ENCODE measurements at regions not wholly inside any gene's neighbourhood (a gene's known extent, or its start where the extent isn't known, plus 50 kb on each side); places are given as distances from the start of the nearest gene placed in this dataset.

DNA sequence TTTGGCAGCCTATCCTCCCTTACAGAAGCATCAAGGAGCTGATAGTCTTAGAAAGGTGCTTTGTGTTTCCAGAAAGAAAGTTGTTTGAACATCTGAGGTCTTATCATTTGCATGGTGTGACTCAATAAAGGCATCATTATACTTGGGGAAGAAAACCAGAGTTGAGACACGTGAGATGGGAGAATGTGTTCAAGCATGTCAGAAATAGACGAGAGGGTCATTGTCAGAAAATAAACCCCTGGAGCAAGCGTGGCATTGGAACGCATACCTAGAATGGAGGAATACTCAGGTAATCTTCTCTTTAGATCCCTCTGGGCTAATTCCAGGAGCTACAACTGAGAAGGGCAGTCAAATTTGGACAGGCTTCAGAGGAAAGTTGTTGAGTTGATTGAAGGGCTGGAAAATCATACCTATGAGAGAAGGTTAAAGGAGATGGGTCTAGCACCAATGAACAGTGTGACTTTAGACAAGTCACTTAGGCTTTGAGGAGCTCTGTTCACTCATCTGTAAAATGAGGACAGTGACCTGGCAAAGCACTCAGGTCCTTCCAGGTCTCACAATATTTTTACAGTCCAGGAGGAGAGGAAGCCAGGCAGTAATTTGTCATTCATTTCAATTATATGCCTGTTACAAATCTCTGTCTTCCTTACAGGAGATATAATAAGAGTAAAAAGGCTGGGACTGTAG lies 101.3 kb upstream of the C1orf21 start:
- DNase-seq, result no peak

- DNase-seq, result peak; percentile 92
Observed at GRCh38 chr1:184287001-184287400, 99.8 kb upstream of the C1orf21 start.

GRCh38 chr1:184289825-184290550 lies 96.8 kb upstream of the C1orf21 start:
- peak; percentile 78 for DNase-seq

GRCh38 chr1:184291701-184292100 lies 95.1 kb upstream of the C1orf21 start:
- no peak for DNase-seq

GRCh38 chr1:184292101-184292500 lies 94.7 kb upstream of the C1orf21 start:
- DNase-seq, result no peak

GRCh38 chr1:184294101-184294500 lies 92.7 kb upstream of the C1orf21 start:
- DNase-seq, result no peak

GRCh38 chr1:184296466-184297243 lies 90.2 kb upstream of the C1orf21 start:
- no peak for DNase-seq

DNA sequence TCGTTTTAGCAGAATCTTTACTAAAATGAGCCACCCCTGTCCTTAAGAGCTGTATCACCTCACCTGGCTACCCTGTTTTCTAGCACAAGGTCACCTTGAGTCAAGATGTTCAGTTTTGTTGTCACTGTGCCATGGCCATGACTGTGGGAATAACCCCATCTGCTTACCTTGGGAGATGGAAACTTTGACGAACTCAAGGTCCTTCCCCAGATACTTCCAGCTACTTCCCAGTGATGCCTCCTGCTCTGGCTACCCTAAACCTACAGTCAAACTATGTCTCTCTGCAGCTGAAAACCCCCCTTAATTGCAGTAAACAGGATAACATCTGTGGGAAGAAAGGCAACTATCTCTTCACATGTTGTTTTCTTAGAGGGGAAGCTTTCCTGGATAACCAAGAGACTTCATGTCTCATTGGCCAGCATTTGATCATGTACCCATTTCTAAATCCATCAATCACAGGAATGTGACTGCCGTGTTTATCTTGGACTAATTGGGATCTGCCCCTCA lies 89.5 kb upstream of the C1orf21 start:
- DNase-seq, result no peak

DNA sequence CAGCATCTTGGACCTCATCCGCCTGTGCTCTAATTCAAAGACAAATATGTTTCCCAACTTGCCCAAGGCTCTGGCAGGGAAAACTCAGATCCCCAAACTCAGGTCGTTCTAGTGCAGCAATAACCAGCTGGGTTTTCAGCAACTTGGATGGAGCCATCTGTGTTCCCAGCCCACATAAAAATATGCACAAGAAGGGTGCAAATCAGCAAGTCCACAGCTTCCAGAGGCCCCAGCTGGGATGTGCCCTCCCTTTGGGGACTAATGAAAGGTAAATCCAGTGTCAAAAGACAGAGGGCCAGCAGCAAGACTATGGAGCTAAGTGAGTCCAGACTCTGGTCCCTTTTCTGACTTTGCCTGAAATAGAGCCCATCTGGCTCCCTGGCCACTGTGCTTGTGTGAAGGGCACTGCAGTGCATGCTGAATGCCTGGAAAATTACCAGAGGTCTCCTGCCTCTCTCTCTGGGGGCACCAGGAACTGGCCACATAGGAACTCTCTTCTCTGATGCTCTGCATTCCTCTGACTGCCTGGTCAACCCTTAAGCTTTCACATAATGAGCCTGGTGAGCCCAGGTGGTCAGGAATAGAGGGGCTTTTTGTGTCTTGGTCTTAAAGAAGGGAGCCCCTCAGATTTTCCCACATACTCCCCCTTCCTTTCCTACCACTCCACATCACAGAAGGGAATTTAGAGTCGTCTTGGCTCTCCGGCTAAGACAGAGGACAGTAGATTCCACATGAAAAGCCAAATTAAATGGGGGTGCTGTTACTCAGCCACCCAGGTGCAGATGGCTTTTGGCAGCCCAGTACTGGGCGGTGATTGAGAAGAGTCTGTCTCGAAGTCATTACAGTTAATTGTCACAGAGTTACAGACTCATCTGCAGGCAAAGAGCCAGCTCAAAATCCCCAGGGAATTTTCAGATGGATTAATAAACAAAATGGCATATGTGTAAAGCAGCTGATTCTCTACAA lies 88.1 kb upstream of the C1orf21 start:
- no peak for DNase-seq

DNA sequence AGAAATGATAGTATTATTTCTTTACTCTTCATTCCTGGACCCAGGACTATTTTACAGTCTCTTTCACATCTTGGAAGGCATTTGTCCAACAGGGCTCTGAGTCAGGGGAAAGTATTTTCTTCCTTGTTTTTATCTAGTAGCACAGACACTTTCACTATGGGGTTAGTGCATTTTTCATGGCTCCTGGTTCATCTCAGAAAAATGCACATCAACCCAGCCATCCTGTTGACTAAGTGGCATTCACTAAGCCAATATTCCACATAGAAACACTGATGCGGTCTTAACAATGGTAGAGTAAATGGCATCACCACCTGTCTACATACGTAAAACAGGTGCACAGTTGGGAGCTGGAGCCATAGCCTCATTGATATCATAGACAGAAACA lies 87.4 kb upstream of the C1orf21 start:
- DNase-seq, result peak; percentile 23

GRCh38 chr1:184299796-184300195 lies 87.0 kb upstream of the C1orf21 start:
- no peak for DNase-seq

- no peak for DNase-seq
Observed at GRCh38 chr1:184300446-184300845, 86.4 kb upstream of the C1orf21 start.

DNA sequence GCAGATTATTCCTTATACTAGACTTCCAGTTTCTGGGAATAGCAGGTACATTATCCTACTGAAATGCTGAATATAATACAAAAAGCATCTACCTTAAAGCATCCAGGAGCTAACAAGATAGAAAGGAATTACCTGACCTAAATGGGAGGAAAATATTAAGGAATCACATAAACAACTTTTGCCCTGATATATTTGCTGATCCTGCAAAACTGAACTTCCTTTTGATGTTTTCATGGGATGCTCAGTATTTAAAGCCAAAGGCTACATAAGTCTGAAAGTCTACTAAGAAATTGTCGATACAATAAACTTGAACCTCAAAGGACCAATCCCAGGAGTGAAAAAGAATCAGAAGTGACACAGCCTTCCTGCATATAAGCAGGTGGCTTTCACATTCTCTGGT lies 85.6 kb upstream of the C1orf21 start:
- no peak for DNase-seq

- no peak for DNase-seq
Observed at GRCh38 chr1:184302346-184302745, 84.5 kb upstream of the C1orf21 start.

GRCh38 chr1:184310157-184310819 lies 76.5 kb upstream of the C1orf21 start:
- DNase-seq, result peak; percentile 37

GRCh38 chr1:184311580-184311979 lies 75.2 kb upstream of the C1orf21 start:
- DNase-seq, result no peak

GRCh38 chr1:184315254-184315653 lies 71.6 kb upstream of the C1orf21 start:
- DNase-seq, result no peak

GRCh38 chr1:184319879-184320278 lies 67.0 kb upstream of the C1orf21 start:
- no peak for DNase-seq

DNA sequence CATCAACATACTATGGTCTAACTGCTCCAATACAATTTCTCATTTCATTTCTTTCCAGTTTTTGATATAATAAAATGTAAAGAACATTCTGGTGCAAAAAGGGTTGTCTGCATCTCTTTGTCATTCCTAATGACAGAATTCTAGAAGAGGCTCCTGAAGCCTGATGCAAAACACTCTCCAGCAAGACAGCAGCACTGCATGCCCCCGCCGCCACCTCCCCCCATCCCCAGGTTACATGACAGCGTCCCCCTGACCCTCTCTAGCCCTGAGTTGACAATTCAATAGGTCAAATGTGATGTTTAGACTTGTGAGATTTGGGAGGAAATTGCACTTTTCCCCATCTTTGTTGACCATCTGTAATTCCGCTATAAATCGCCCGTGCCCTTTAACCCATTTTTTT lies 64.6 kb upstream of the C1orf21 start:
- no peak for DNase-seq

- no peak for DNase-seq
Observed at GRCh38 chr1:184324972-184325371, 61.9 kb upstream of the C1orf21 start.

- DNase-seq, result peak; percentile 58
Observed at GRCh38 chr1:184326278-184326677, 60.6 kb upstream of the C1orf21 start.
